Medulla oblongata (tissue), 1 donor: ENCODE measurements at regions not wholly inside any gene's neighbourhood (a gene's known extent, or its start where the extent isn't known, plus 50 kb on each side); places are given as distances from the start of the nearest gene placed in this dataset.
A peak's percentile ranks its signal among the peaks of the same experiment; 100 is the strongest.
"Not testable (repeated sequence)": the region's sequence is repeated elsewhere in the genome, so short reads cannot be mapped to it uniquely, and the experiment has no call there.

Source experiments
- DNase-seq: peaks from one replicate; pipeline ENCODE4 v3.0.0-alpha.2; 2015; ENCODE audit errors: extremely low spot score

GRCh38 chr16:50497592-50497991 lies 50.6 kb upstream of the NKD1 start:
- no peak for DNase-seq

- DNase-seq: no peak
Measured at GRCh38 chr16:50496990-50497389, 51.2 kb upstream of the NKD1 start.

GRCh38 chr16:50495673-50496072 lies 52.5 kb upstream of the NKD1 start:
- no peak for DNase-seq

- no peak for DNase-seq
Measured at GRCh38 chr16:50494501-50495491, 53.4 kb upstream of the NKD1 start.

GRCh38 chr16:50491516-50491915 lies 56.7 kb upstream of the NKD1 start:
- DNase-seq: no peak

GRCh38 chr16:50490828-50491227 lies 57.4 kb upstream of the NKD1 start:
- DNase-seq: no peak

- peak; percentile 18 for DNase-seq
Measured at GRCh38 chr16:50489182-50489581, 59.0 kb upstream of the NKD1 start.

- no peak for DNase-seq
Measured at GRCh38 chr16:50487528-50487927, 60.7 kb upstream of the NKD1 start.

GRCh38 chr16:50486162-50486561 lies 62.0 kb upstream of the NKD1 start:
- not testable (repeated sequence) for DNase-seq

GRCh38 chr16:50485232-50485631 lies 63.0 kb upstream of the NKD1 start:
- DNase-seq: no peak

GRCh38 chr16:50482271-50482670 lies 65.9 kb upstream of the NKD1 start:
- DNase-seq: no peak

- DNase-seq: peak; percentile 80
Measured at GRCh38 chr16:50480206-50480605, 68.0 kb upstream of the NKD1 start.

GRCh38 chr16:50479771-50480170 lies 68.4 kb upstream of the NKD1 start:
- DNase-seq: no peak

GRCh38 chr16:50478773-50479149 lies 69.4 kb upstream of the NKD1 start:
- DNase-seq: no peak

GRCh38 chr16:50478075-50478772 lies 70.0 kb upstream of the NKD1 start:
- no peak for DNase-seq

GRCh38 chr16:50476486-50477255 lies 71.5 kb upstream of the NKD1 start:
- no peak for DNase-seq

- no peak for DNase-seq
Measured at GRCh38 chr16:50475170-50475569, 73.0 kb upstream of the NKD1 start.

GRCh38 chr16:50474138-50474537 lies 74.1 kb upstream of the NKD1 start:
- no peak for DNase-seq

GRCh38 chr16:50473356-50473945 lies 74.7 kb upstream of the NKD1 start:
- DNase-seq: no peak

GRCh38 chr16:50472472-50472871 lies 75.7 kb upstream of the NKD1 start:
- DNase-seq: no peak

GRCh38 chr16:50470687-50471086 lies 77.5 kb upstream of the NKD1 start:
- DNase-seq: no peak
